Panc1 (cell line): ENCODE measurements at regions not wholly inside any gene's neighbourhood (a gene's known extent, or its start where the extent isn't known, plus 50 kb on each side); places are given as distances from the start of the nearest gene placed in this dataset.

ENCODE experiments used
- ATAC-seq: fragments of 200-7000 bp; cut with Tn5 transposase; 2 replicates; pipeline ENCODE4 v1.9.1; 2020; ENCODE audit warnings: mild to moderate bottlenecking, moderate library complexity
- BruUV-seq: library from RNA; stranded (reverse); fragments of 400-500 nt; replicated peaks from 2 replicates; lab custom pipeline; 2021; lab: Mats Ljungman, UMichigan
- CTCF ChIA-PET: fragments of 300-600 bp; sonication (Branson Sonifier 250); formaldehyde crosslinking; loops from one replicate; lab custom pipeline; 2022; ENCODE audit warnings: antibody characterized with exemption; lab: Charles Lee
- POLR2A ChIA-PET: fragments of 300-600 bp; sonication (Branson Sonifier 250); formaldehyde crosslinking; loops from one replicate; lab custom pipeline; 2022; ENCODE audit warnings: antibody characterized with exemption; lab: Charles Lee
- DNase-seq: peaks from one replicate; pipeline ENCODE4 v3.0.0-alpha.2; 2010; ENCODE audit warnings: low read depth, low spot score
- H3K27ac ChIP-seq: 2 replicates; pipeline ENCODE4 v1.5.1; 2011; ENCODE audit warnings: mild to moderate bottlenecking, low read length, inconsistent platforms
- H3K27me3 ChIP-seq: fragments of 200-500 bp; sonication (Bioruptor generic); 2 replicates; pipeline ENCODE4 v1.6.0; 2014; ENCODE audit warnings: low read length, inconsistent platforms; ENCODE audit not compliant: control insufficient read depth, insufficient read depth
- H3K36me3 ChIP-seq: fragments of 200-500 bp; sonication (Bioruptor generic); 2 replicates; pipeline ENCODE4 v1.5.1; 2014; ENCODE audit warnings: inconsistent platforms, mild to moderate bottlenecking, low read length, moderate library complexity; ENCODE audit not compliant: control insufficient read depth, insufficient read depth
- H3K4me1 ChIP-seq: 2 replicates; pipeline ENCODE4 v1.5.1; 2011; ENCODE audit warnings: inconsistent platforms, mild to moderate bottlenecking, low read length, moderate library complexity; ENCODE audit not compliant: control insufficient read depth, insufficient read depth
- H3K4me3 ChIP-seq, 2 experiments: 2 replicates each; pipeline ENCODE4 v1.5.1; 2011 to 2012; ENCODE audit warnings: low read depth in 2 of 2, low read length in 2 of 2, mild to moderate bottlenecking in 2 of 2, inconsistent platforms in 1 of 2, moderate library complexity in 1 of 2
- H3K9me3 ChIP-seq: fragments of 200-500 bp; sonication (Bioruptor generic); 2 replicates; pipeline ENCODE4 v1.5.1; 2014; ENCODE audit warnings: low read depth, mild to moderate bottlenecking, inconsistent platforms, low read length, moderate library complexity; ENCODE audit not compliant: control insufficient read depth, insufficient read depth
- CTCF ChIP-seq: fragments of 450-650 bp; IDR thresholded peaks from 2 replicates; pipeline ENCODE4 v1.5.1; 2017; ENCODE audit warnings: mild to moderate bottlenecking
- POLR2AphosphoS5 ChIP-seq: IDR thresholded peaks from 2 replicates; pipeline ENCODE4 v1.6.1; 2012; ENCODE audit warnings: mild to moderate bottlenecking, low read depth, low read length, moderate library complexity
- REST ChIP-seq, 2 experiments: IDR thresholded peaks; 2 replicates each; pipeline ENCODE4 v1.6.1; 2011 to 2012; ENCODE audit warnings: low read depth in 2 of 2, control low read depth in 1 of 2, low read length in 1 of 2, mild to moderate bottlenecking in 1 of 2, moderate library complexity in 1 of 2; ENCODE audit not compliant: insufficient read depth in 1 of 2
- SIN3A ChIP-seq: IDR thresholded peaks from 2 replicates; pipeline ENCODE4 v1.6.1; 2012; ENCODE audit warnings: low read depth, mild to moderate bottlenecking, low read length, moderate library complexity, borderline replicate concordance; ENCODE audit not compliant: insufficient read depth
- TCF7L2 ChIP-seq: IDR thresholded peaks from 2 replicates; pipeline ENCODE4 v1.6.1; 2011; ENCODE audit warnings: mild to moderate bottlenecking, low read depth, low read length, inconsistent platforms
- in situ Hi-C: cut with HindIII; loops from 2 replicates; pipeline ENCODE4 v1.10.0; 2016; ENCODE audit warnings: low sequenced_read_pairs, low pct_unique_long_range_greater_than_20kb
- intact Hi-C: fragments of 100-400 bp; cut with micrococcal nuclease; formaldehyde crosslinking; loops from one replicate; pipeline ENCODE4 v1.10.0; 2022; ENCODE audit not compliant: unreplicated experiment

GRCh38 chr16:66197668-66198278, 168.7 kb upstream of the CDH5 start:
- Histone ChIP-seq H3K27me3 (no peaks in the 10 kb centered on the region), H3K4me3 (no peak overlapping the region), H3K9me3 (no peaks in the 10 kb centered on the region), H3K4me1 (no peaks in the 10 kb centered on the region), H3K27ac (no peak overlapping the region), H3K36me3 (no peaks in the 10 kb centered on the region)
- ChIA-PET POLR2A (no interaction called here), CTCF (no interaction called here)
- TF ChIP-seq TCF7L2 (no peak), REST (IDR thresholded peaks at IDR 0.05; ENCODE audit: insufficient read depth in 1 of 2, low read depth in 2 of 2, low read length in 1 of 2) (no peak), POLR2AphosphoS5 (no peak), CTCF (no peak), SIN3A (no peak)
- in situ Hi-C loops (no loop called here), intact Hi-C loops (no loop called here)
- BruUV-seq, result no TSS peak
- DNase-seq (no peak), ATAC-seq (no peak)

- no peaks in the 10 kb centered on the region for H3K27me3 ChIP-seq
- POLR2A ChIA-PET, result no interaction called here
These were observed 169.7 kb upstream of the CDH5 start for GRCh38 chr16:66196770-66197169.

More at GRCh38 chr16:66196770-66197169, 169.7 kb upstream of the CDH5 start:
- in situ Hi-C loops, result no loop called here
- Histone ChIP-seq H3K9me3 (no peaks in the 10 kb centered on the region), H3K27ac (no peak overlapping the region), H3K4me1 (no peaks in the 10 kb centered on the region), H3K36me3 (no peaks in the 10 kb centered on the region), H3K4me3 (no peak overlapping the region)
- BruUV-seq, result no TSS peak
- TF ChIP-seq REST (IDR thresholded peaks at IDR 0.05; ENCODE audit: insufficient read depth in 1 of 2, low read depth in 2 of 2, low read length in 1 of 2), result no peak
- no peak for TF ChIP-seq POLR2AphosphoS5
- no peak for TF ChIP-seq SIN3A
- no peak for TF ChIP-seq TCF7L2
- no peak for TF ChIP-seq CTCF
- CTCF ChIA-PET, result no interaction called here
- intact Hi-C loops, result no loop called here
- ATAC-seq (no peak), DNase-seq (no peak)
